ENCODE measurements at regions not wholly inside any gene's neighbourhood (a gene's known extent, or its start where the extent isn't known, plus 50 kb on each side); places are given as distances from the start of the nearest gene placed in this dataset.
A peak's percentile ranks its signal among the peaks of the same experiment; 100 is the strongest.

- Histone ChIP-seq H3K27me3 (ENCODE audit: control insufficient read depth in 1 of 2, insufficient read depth in 2 of 2, low read length in 2 of 2) (peaks cover 3 to 60% of the 10 kb centered on the region in 2 experiments), H3K79me2 (ENCODE audit: insufficient read depth, low read length) (no peaks in the 10 kb centered on the region), H4K20me1 (ENCODE audit: insufficient read depth, low read length) (no peaks in the 10 kb centered on the region; the same call in 1 of the 2 replicates), H2AFZ (ENCODE audit: low read length) (no peak overlapping the region), H3K4me1 (ENCODE audit: insufficient read depth, low read length) (no peaks in the 10 kb centered on the region), H3K4me2 (ENCODE audit: low read depth, low read length) (no peak overlapping the region), H3K27ac (ENCODE audit: extremely low read length, insufficient read depth, low read length) (no peak overlapping the region), H3K4me3 (replicated peaks in 1 of 3; ENCODE audit: insufficient read depth in 1 of 3, low read depth in 2 of 3, low read length in 3 of 3) (no peak overlapping the region), H3K36me3 (replicated peaks in 1 of 2; ENCODE audit: control insufficient read depth in 1 of 2, insufficient read depth in 2 of 2, low read length in 2 of 2) (no peaks in the 10 kb centered on the region), H3K9ac (ENCODE audit: insufficient read depth, low read depth, low read length) (no peak overlapping the region), H3K9me3 (ENCODE audit: low read length) (no peaks in the 10 kb centered on the region)
- no peak for FAIRE-seq
- no peak for DNase-seq (ENCODE audit: low spot score)
- 39% methylated on average over 8 of the region's 8 CpGs for WGBS (ENCODE audit: low lambda C conversion rate)
- ATAC-seq, result no peak
- BruUV-seq (replicated peaks), result no TSS peak
- ChIA-PET POLR2A (no interaction called here), CTCF (ENCODE audit: low intra/inter-chr PET ratio, low total read pairs) (no interaction called here)
- intact Hi-C loops (cut with micrococcal nuclease; ENCODE audit: unreplicated experiment) (no loop called here), in situ Hi-C loops (cut with HindIII; ENCODE audit: extremely low pct_ligation_motif_present, low pct_unique_long_range_greater_than_20kb) (no loop called here)
- TF ChIP-seq ATF7 (IDR thresholded peaks at IDR 0.05) (0 out of 2 replicates have a peak, but pooled peaks have one; percentile 32), ATF7 (CRISPR knock-in tag; IDR thresholded peaks at IDR 0.05) (no peak), CREB1 (IDR thresholded peaks at IDR 0.05) (peak; percentile 70), CREB1 (CRISPR knock-in tag; IDR thresholded peaks at IDR 0.05) (no peak), ZNF670 (CRISPR knock-in tag; IDR thresholded peaks at IDR 0.05; ENCODE audit: borderline replicate concordance) (no peak)
Observed at GRCh38 chr1:30815556-30815955, 58.0 kb upstream of the LAPTM5 start.

GRCh38 chr1:30814292-30814691, 56.7 kb upstream of the LAPTM5 start:
- H3K9ac ChIP-seq (ENCODE audit: insufficient read depth, low read depth, low read length), result no peak overlapping the region
- in situ Hi-C loops (cut with HindIII; ENCODE audit: extremely low pct_ligation_motif_present, low pct_unique_long_range_greater_than_20kb), result no loop called here
- H3K4me1 ChIP-seq (ENCODE audit: insufficient read depth, low read length), result no peaks in the 10 kb centered on the region
- no peaks in the 10 kb centered on the region for H3K79me2 ChIP-seq (ENCODE audit: insufficient read depth, low read length)
- no peaks in the 10 kb centered on the region; the same call in 1 of the 2 replicates for H4K20me1 ChIP-seq (ENCODE audit: insufficient read depth, low read length)
- no peak for DNase-seq (ENCODE audit: low spot score)
- ChIA-PET POLR2A (no interaction called here), CTCF (ENCODE audit: low intra/inter-chr PET ratio, low total read pairs) (no interaction called here)
- TF ChIP-seq RXRB (CRISPR knock-in tag; IDR thresholded peaks at IDR 0.05; ENCODE audit: borderline replicate concordance), result no peak
- no peak for TF ChIP-seq KAT8 (CRISPR knock-in tag; IDR thresholded peaks at IDR 0.05)
- no peak for TF ChIP-seq PITX1 (CRISPR knock-in tag; IDR thresholded peaks at IDR 0.05)
- TF ChIP-seq EP300 (IDR thresholded peaks at IDR 0.05; ENCODE audit: low read depth in 2 of 2, low read length in 2 of 2), result no peak
- TF ChIP-seq EP300 (CRISPR knock-in tag; IDR thresholded peaks at IDR 0.05; ENCODE audit: borderline replicate concordance), result no peak
- no peak for TF ChIP-seq PHB2 (IDR thresholded peaks at IDR 0.05; ENCODE audit: partially characterized antibody)
- TF ChIP-seq RARG (CRISPR knock-in tag; IDR thresholded peaks at IDR 0.05; ENCODE audit: low read depth), result no peak
- TF ChIP-seq KLF9 (CRISPR knock-in tag; IDR thresholded peaks at IDR 0.05; ENCODE audit: low read depth), result no peak
- H2AFZ ChIP-seq (ENCODE audit: low read length), result no peak overlapping the region
- BruUV-seq (replicated peaks), result no TSS peak
- no peak for ATAC-seq
- no peaks in the 10 kb centered on the region for H3K36me3 ChIP-seq (replicated peaks in 1 of 2; ENCODE audit: control insufficient read depth in 1 of 2, insufficient read depth in 2 of 2, low read length in 2 of 2)
- H3K27ac ChIP-seq (ENCODE audit: extremely low read length, insufficient read depth, low read length), result no peak overlapping the region
- no peak overlapping the region for H3K4me2 ChIP-seq (ENCODE audit: low read depth, low read length)
- intact Hi-C loops (cut with micrococcal nuclease; ENCODE audit: unreplicated experiment), result no loop called here
- no peak for FAIRE-seq
- no peaks in the 10 kb centered on the region for H3K9me3 ChIP-seq (ENCODE audit: low read length)
- H3K27me3 ChIP-seq (ENCODE audit: control insufficient read depth in 1 of 2, insufficient read depth in 2 of 2, low read length in 2 of 2), result peaks cover 3 to 63% of the 10 kb centered on the region in 2 experiments; a peak in 4 of 5 replicates
- H3K4me3 ChIP-seq (replicated peaks in 1 of 3; ENCODE audit: insufficient read depth in 1 of 3, low read depth in 2 of 3, low read length in 3 of 3), result no peak overlapping the region

Data from HepG2 (cell line).